Neural cell (in vitro differentiated cells): ENCODE measurements at regions not wholly inside any gene's neighbourhood (a gene's known extent, or its start where the extent isn't known, plus 50 kb on each side); places are given as distances from the start of the nearest gene placed in this dataset.

Source experiments
- CTCF ChIP-seq: fragments of 450-650 bp; IDR thresholded peaks from 2 replicates; pipeline ENCODE4 v1.5.1; 2014; ENCODE audit warnings: antibody characterized with exemption, mild to moderate bottlenecking, moderate library complexity; ENCODE audit not compliant: poor library complexity, severe bottlenecking
- EP300 ChIP-seq: fragments of 450-650 bp; conservative IDR thresholded peaks from 2 replicates; pipeline ENCODE4 v1.6.1; 2014; ENCODE audit warnings: antibody characterized with exemption, mild to moderate bottlenecking, moderate library complexity; ENCODE audit not compliant: poor library complexity, severe bottlenecking
- EZH2 ChIP-seq: fragments of 200-600, 300-800 bp; shearing (Covaris generic), sonication (generic); IDR thresholded peaks from 2 replicates; pipeline ENCODE4 v1.6.1; 2014; ENCODE audit warnings: antibody characterized with exemption, low read length, borderline replicate concordance, mild to moderate bottlenecking; ENCODE audit not compliant: insufficient read depth, poor library complexity, severe bottlenecking
- MXI1 ChIP-seq: fragments of 450-650 bp; conservative IDR thresholded peaks from 2 replicates; pipeline ENCODE4 v1.6.1; 2014; ENCODE audit warnings: antibody characterized with exemption, mild to moderate bottlenecking; ENCODE audit not compliant: poor library complexity, severe bottlenecking
- POLR2AphosphoS5 ChIP-seq: IDR thresholded peaks from 2 replicates; pipeline ENCODE4 v1.6.1; 2012
- RAD21 ChIP-seq: fragments of 450-650 bp; conservative IDR thresholded peaks from 2 replicates; pipeline ENCODE4 v1.6.1; 2014; ENCODE audit warnings: antibody characterized with exemption, mild to moderate bottlenecking, moderate library complexity
- REST ChIP-seq: IDR thresholded peaks from 2 replicates; pipeline ENCODE4 v1.6.1; 2012; ENCODE audit warnings: borderline replicate concordance
- SMC3 ChIP-seq: fragments of 450-650 bp; conservative IDR thresholded peaks from 2 replicates; pipeline ENCODE4 v1.6.1; 2014; ENCODE audit warnings: antibody characterized with exemption, mild to moderate bottlenecking, moderate library complexity; ENCODE audit not compliant: poor library complexity
- TAF1 ChIP-seq: IDR thresholded peaks from 2 replicates; pipeline ENCODE4 v1.6.1; 2012; ENCODE audit warnings: low read depth

GRCh38 chr1:56377431-56377830 is 201.9 kb downstream of the PLPP3 start:
- TF ChIP-seq CTCF = no peak
- TF ChIP-seq POLR2AphosphoS5 = no peak
- TF ChIP-seq RAD21 = no peak
- TF ChIP-seq MXI1 = no peak
- TF ChIP-seq REST = no peak
- TF ChIP-seq SMC3 = no peak
- TF ChIP-seq EP300 = no peak
- TF ChIP-seq EZH2 = no peak
- no peak for TF ChIP-seq TAF1
